Omental fat pad (tissue), 3 donors: ENCODE measurements at regions not wholly inside any gene's neighbourhood (a gene's known extent, or its start where the extent isn't known, plus 50 kb on each side); places are given as distances from the start of the nearest gene placed in this dataset.

Source experiments
- ATAC-seq: fragments of 150-250 bp; one replicate; pipeline ENCODE4 v1.9.1; 2016; ENCODE audit warnings: mild to moderate bottlenecking, moderate library complexity; ENCODE audit not compliant: low FRiP score
- DNase-seq: peaks from one replicate; pipeline ENCODE4 v3.0.0-alpha.2; 2019; ENCODE audit warnings: low spot score
- CTCF ChIP-seq, 3 donors: fragments of 450-650 bp; IDR thresholded peaks; one replicate each; pipeline ENCODE4 v1.5.1; 2016 to 2017; ENCODE audit warnings: antibody characterized with exemption in 3 of 3, mild to moderate bottlenecking in 3 of 3, moderate library complexity in 2 of 3

- DNase-seq (no peak), ATAC-seq (no peak)
- no peak for TF ChIP-seq CTCF (IDR thresholded peaks at IDR 0.05)
Observed at GRCh38 chrX:109854096-109854495, 121.0 kb upstream of the ACSL4 start.

GRCh38 chrX:109855501-109855900, 122.4 kb upstream of the ACSL4 start:
- ATAC-seq: no peak
- no peak for TF ChIP-seq CTCF (IDR thresholded peaks at IDR 0.05)
- DNase-seq: no peak

- TF ChIP-seq CTCF (IDR thresholded peaks at IDR 0.05): peak in 1 of 3 donors; percentile 40
- ATAC-seq (no peak), DNase-seq (no peak)
Observed at GRCh38 chrX:109856974-109857373, 123.9 kb upstream of the ACSL4 start.

- DNase-seq (no peak), ATAC-seq (peak; percentile 81)
Observed at GRCh38 chrX:109857584-109858228, 124.6 kb upstream of the ACSL4 start.

GRCh38 chrX:109858602-109859341, 125.7 kb upstream of the ACSL4 start:
- DNase-seq (no peak), ATAC-seq (no peak)
- no peak for TF ChIP-seq CTCF (IDR thresholded peaks at IDR 0.05)

More at GRCh38 chrX:109857584-109858228, 124.6 kb upstream of the ACSL4 start:
- no peak for TF ChIP-seq CTCF (IDR thresholded peaks at IDR 0.05)

GRCh38 chrX:109859651-109860050, 126.6 kb upstream of the ACSL4 start:
- no peak for DNase-seq
- TF ChIP-seq CTCF (IDR thresholded peaks at IDR 0.05): no peak
- no peak for ATAC-seq

- no peak for TF ChIP-seq CTCF (IDR thresholded peaks at IDR 0.05)
- no peak for DNase-seq
- no peak for ATAC-seq
Observed at GRCh38 chrX:109862433-109862832, 129.4 kb upstream of the ACSL4 start.
